Epithelial cell of esophagus (primary cell): ENCODE measurements at regions not wholly inside any gene's neighbourhood (a gene's known extent, or its start where the extent isn't known, plus 50 kb on each side); places are given as distances from the start of the nearest gene placed in this dataset.

Source experiments
- DNase-seq: peaks from one replicate; pipeline ENCODE4 v3.0.0; 2010; ENCODE audit warnings: low read depth
- H3K4me3 ChIP-seq: 2 replicates; pipeline ENCODE4 v1.5.1; 2011; ENCODE audit warnings: mild to moderate bottlenecking, low read length, control low read depth
- TF ChIP-seq, protein P1 (sequence below): IDR thresholded peaks from 2 replicates; pipeline ENCODE4 v1.5.1; 2011; ENCODE audit warnings: low read depth, mild to moderate bottlenecking, low read length, control low read depth, inconsistent platforms; ENCODE audit not compliant: insufficient read depth; ENCODE audit errors: missing control alignments

DNA sequence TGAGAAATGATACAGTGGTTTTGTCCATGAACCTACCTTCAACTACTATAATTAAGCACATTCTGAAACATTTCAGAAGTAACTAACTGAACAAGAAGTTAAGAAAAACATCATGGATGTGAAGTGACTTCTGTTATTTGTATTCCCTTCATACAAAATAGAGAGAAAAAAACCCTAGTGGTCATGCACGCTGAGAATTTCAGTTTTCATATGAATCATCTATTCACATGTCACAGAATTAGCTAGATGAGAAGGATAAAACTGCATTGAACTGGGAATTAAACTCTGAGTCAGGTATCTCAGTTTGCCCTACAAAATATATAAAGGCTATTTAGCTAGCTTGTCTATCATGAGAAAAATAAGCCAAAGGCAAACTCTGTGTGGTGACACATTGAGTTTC, 451.8 kb upstream of the FTMT start:
- no peak for DNase-seq
- TF ChIP-seq, protein P1, sequence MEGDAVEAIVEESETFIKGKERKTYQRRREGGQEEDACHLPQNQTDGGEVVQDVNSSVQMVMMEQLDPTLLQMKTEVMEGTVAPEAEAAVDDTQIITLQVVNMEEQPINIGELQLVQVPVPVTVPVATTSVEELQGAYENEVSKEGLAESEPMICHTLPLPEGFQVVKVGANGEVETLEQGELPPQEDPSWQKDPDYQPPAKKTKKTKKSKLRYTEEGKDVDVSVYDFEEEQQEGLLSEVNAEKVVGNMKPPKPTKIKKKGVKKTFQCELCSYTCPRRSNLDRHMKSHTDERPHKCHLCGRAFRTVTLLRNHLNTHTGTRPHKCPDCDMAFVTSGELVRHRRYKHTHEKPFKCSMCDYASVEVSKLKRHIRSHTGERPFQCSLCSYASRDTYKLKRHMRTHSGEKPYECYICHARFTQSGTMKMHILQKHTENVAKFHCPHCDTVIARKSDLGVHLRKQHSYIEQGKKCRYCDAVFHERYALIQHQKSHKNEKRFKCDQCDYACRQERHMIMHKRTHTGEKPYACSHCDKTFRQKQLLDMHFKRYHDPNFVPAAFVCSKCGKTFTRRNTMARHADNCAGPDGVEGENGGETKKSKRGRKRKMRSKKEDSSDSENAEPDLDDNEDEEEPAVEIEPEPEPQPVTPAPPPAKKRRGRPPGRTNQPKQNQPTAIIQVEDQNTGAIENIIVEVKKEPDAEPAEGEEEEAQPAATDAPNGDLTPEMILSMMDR, result no peak
- H3K4me3 ChIP-seq, result no peak overlapping the region

- DNase-seq, result no peak
- no peak overlapping the region for H3K4me3 ChIP-seq
- TF ChIP-seq, protein P1, result no peak
Observed at GRCh38 chr5:121408778-121409177, 442.9 kb upstream of the FTMT start.

DNA sequence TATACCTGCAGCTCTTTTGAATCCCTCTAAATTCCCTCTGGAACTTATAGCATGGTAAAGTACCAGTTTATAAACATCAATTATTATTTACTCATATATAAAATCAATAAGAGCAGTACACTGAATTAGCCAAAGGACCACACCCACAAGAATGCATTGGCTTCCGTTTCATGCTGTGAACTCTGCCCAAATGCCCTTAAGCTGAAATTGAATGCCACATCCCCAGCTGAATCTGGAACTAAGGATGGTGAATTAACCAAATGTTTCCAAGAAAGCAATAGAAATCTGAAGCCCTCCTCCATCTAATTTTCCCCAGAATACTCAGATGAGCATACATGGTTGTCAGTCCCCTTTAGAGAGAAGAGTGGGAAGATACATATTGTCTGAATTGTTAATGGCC, 436.4 kb upstream of the FTMT start:
- H3K4me3 ChIP-seq, result no peak overlapping the region
- no peak for DNase-seq
- TF ChIP-seq, protein P1, result no peak

DNA sequence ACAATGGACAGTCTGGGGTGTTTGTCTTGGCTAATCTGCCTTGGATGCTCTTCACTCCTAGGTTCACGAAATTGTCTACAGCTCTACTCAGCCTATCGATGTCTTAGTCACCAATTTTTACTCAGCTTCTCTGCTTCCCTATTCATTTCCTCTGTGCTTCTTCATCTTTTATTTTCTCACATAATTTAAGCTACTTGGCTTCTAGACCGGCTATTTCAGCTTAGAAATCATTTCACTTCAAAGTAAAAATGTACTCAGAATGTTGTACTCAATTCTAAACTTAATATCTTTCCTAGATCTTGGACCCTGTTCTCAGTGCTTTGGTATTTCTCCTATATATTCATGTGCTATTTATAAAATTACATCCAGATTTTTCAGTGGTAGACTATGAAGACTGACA, 430.0 kb upstream of the FTMT start:
- TF ChIP-seq, protein P1, result no peak
- DNase-seq, result no peak
- no peak overlapping the region for H3K4me3 ChIP-seq

- no peak overlapping the region for H3K4me3 ChIP-seq
- DNase-seq, result no peak
- TF ChIP-seq, protein P1, result no peak
Observed at GRCh38 chr5:121424976-121425375, 426.7 kb upstream of the FTMT start.

DNA sequence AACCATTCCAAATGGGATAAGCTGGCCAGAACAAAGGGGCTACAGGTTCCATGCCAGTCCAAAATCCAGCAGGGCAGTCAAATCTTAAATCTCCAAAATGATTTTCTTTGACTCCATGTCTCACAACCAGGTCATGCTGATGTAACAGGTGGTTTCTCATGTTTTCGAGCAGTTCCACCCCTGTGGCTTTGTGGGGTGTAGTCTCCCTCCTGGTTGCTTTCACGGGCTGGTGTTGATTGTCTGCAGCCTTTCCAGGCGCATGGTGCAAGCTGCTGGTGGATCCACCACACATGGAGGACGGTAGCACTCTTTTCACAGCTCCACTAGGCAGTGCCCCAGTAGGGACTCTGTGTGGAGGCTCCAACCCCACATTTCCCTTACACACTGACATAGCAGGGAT, 425.5 kb upstream of the FTMT start:
- DNase-seq, result no peak
- TF ChIP-seq, protein P1, result no peak
- H3K4me3 ChIP-seq, result no peak overlapping the region

DNA sequence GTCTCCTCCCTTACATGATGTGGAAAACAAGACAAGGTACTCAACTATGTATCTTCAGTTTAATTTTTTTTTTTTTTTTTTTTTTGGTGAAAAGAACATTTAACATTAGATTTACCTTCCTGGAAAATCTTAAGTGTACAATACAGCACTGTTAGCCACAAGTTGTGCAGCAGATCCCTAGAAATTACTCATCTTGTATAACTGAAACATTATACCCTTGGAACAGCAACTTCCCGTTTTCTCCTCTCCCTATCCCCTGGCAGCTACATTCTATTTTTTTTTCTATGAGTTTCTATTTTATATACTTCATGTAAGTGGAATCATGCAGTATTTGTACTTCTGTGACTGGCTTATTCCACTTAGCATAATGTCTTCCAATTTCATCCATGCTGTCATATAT, 421.9 kb upstream of the FTMT start:
- DNase-seq, result no peak
- TF ChIP-seq, protein P1, result no peak

More for the DNA sequence above, 421.9 kb upstream of the FTMT start:
- H3K4me3 ChIP-seq, result no peak overlapping the region
